Loucy (cell line): ENCODE measurements at regions not wholly inside any gene's neighbourhood (a gene's known extent, or its start where the extent isn't known, plus 50 kb on each side); places are given as distances from the start of the nearest gene placed in this dataset.

Experiments used
- H2AFZ ChIP-seq: fragments of 200-600 bp; sonication (generic); 2 replicates; pipeline ENCODE4 v1.6.0; 2016; ENCODE audit warnings: antibody characterized with exemption, mild to moderate bottlenecking, low read length, moderate library complexity
- H3F3A ChIP-seq: fragments of 200-600 bp; 2 replicates; pipeline ENCODE4 v1.6.0; 2016; ENCODE audit warnings: antibody characterized with exemption, low read depth, mild to moderate bottlenecking
- H3K27me3 ChIP-seq: fragments of 200-600 bp; sonication (generic); 2 replicates; pipeline ENCODE4 v1.6.1; 2014; ENCODE audit warnings: low read length, mild to moderate bottlenecking; ENCODE audit not compliant: insufficient read depth, poor library complexity, severe bottlenecking
- H3K36me3 ChIP-seq: fragments of 200-600 bp; sonication (generic); 2 replicates; pipeline ENCODE4 v1.6.1; 2016; ENCODE audit warnings: low read length; ENCODE audit not compliant: insufficient read depth
- H3K4me1 ChIP-seq: fragments of 200-600 bp; sonication (generic); 2 replicates; pipeline ENCODE4 v1.5.1; 2014; ENCODE audit warnings: low read length, mild to moderate bottlenecking; ENCODE audit not compliant: insufficient read depth, poor library complexity, severe bottlenecking
- H3K4me2 ChIP-seq: fragments of 200-600 bp; sonication (generic); 2 replicates; pipeline ENCODE4 v1.6.0; 2014; ENCODE audit warnings: antibody characterized with exemption, low read length, low read depth, mild to moderate bottlenecking; ENCODE audit not compliant: poor library complexity, severe bottlenecking
- H3K4me3 ChIP-seq: fragments of 200-600 bp; sonication (generic); 2 replicates; pipeline ENCODE4 v1.5.1; 2014; ENCODE audit warnings: low read length, mild to moderate bottlenecking, mixed read lengths; ENCODE audit not compliant: poor library complexity, severe bottlenecking
- H3K79me2 ChIP-seq: fragments of 200-600 bp; sonication (generic); 2 replicates; pipeline ENCODE4 v1.6.1; 2014; ENCODE audit warnings: low read length; ENCODE audit not compliant: insufficient read depth
- H3K9ac ChIP-seq: fragments of 200-600 bp; sonication (generic); 2 replicates; pipeline ENCODE4 v1.6.0; 2014; ENCODE audit warnings: mild to moderate bottlenecking, low read depth, low read length, moderate library complexity; ENCODE audit not compliant: poor library complexity, severe bottlenecking
- H3K9me2 ChIP-seq: fragments of 200-600 bp; sonication (generic); replicated peaks from 2 replicates; pipeline ENCODE4 v1.6.1; 2016; ENCODE audit warnings: low read depth, low read length, mixed read lengths
- H3K9me3 ChIP-seq: fragments of 200-600 bp; sonication (generic); 2 replicates; pipeline ENCODE4 v1.6.1; 2014; ENCODE audit warnings: mild to moderate bottlenecking, antibody characterized with exemption, low read length, low read depth; ENCODE audit not compliant: insufficient read depth
- H4K20me1 ChIP-seq: fragments of 200-600 bp; sonication (generic); 2 replicates; pipeline ENCODE4 v1.6.0; 2014; ENCODE audit warnings: antibody characterized with exemption, low read length, mild to moderate bottlenecking; ENCODE audit not compliant: insufficient read depth, poor library complexity, severe bottlenecking
- EZH2phosphoT487 ChIP-seq: fragments of 200-600 bp; IDR thresholded peaks from 2 replicates; pipeline ENCODE4 v1.6.1; 2018; ENCODE audit warnings: antibody characterized with exemption, mild to moderate bottlenecking, moderate library complexity, borderline replicate concordance
- TF ChIP-seq, protein P1 (sequence below): fragments of 200-600 bp; sonication (generic); conservative IDR thresholded peaks from 2 replicates; pipeline ENCODE4 v1.5.1; 2014; ENCODE audit warnings: mild to moderate bottlenecking, antibody characterized with exemption, low read length

DNA sequence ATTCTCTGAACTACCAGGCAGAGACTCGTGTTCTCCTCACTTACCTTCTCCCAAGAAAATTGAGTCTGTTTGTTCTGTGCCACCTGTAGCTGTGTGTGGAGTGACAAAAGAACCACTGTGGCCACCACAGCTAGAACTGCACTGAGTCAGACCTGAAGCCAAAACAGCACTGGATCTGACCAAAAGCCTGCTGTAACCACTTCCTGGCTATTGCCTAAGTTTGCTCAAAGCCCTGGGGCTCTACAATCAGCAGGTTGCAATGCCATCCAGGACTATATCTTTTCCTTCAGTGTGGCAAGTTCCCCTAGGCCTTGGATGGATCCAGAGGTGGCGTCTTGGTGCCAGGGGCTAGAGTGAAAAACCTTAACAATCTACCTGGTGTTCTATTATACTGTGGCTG is 449.1 kb downstream of the FAM133A start:
- no peaks in the 10 kb centered on the region for H3K9me2 ChIP-seq
- H2AFZ ChIP-seq = no peak overlapping the region
- H3K4me1 ChIP-seq = no peaks in the 10 kb centered on the region
- H3K79me2 ChIP-seq = no peaks in the 10 kb centered on the region
- no peaks in the 10 kb centered on the region for H3K9me3 ChIP-seq
- no peak overlapping the region for H3K4me2 ChIP-seq
- TF ChIP-seq, protein P1, sequence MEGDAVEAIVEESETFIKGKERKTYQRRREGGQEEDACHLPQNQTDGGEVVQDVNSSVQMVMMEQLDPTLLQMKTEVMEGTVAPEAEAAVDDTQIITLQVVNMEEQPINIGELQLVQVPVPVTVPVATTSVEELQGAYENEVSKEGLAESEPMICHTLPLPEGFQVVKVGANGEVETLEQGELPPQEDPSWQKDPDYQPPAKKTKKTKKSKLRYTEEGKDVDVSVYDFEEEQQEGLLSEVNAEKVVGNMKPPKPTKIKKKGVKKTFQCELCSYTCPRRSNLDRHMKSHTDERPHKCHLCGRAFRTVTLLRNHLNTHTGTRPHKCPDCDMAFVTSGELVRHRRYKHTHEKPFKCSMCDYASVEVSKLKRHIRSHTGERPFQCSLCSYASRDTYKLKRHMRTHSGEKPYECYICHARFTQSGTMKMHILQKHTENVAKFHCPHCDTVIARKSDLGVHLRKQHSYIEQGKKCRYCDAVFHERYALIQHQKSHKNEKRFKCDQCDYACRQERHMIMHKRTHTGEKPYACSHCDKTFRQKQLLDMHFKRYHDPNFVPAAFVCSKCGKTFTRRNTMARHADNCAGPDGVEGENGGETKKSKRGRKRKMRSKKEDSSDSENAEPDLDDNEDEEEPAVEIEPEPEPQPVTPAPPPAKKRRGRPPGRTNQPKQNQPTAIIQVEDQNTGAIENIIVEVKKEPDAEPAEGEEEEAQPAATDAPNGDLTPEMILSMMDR = no peak
- TF ChIP-seq EZH2phosphoT487 = no peak
- no peak overlapping the region for H3K9ac ChIP-seq
- H4K20me1 ChIP-seq = no peaks in the 10 kb centered on the region
- no peaks in the 10 kb centered on the region for H3F3A ChIP-seq
- H3K36me3 ChIP-seq = no peaks in the 10 kb centered on the region
- H3K4me3 ChIP-seq = no peak overlapping the region
- H3K27me3 ChIP-seq = no peaks in the 10 kb centered on the region

DNA sequence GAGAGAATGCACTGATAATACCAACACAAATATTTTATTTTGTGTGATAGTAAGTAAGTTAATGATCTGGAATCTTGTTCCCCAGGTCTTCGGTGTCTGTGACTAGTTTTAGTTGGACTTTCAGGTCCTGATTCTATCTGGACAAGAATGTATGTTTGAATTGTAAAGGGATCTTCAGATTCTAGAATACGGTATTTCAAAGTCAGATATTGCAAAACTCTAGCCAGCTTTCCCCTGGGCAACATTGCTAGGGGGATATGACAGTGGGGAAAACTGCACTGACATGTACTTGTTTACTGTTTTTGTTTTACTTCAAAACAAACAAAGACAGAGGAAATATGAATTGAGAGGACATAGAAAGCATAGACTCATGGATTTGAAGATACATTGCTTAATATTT is 489.0 kb downstream of the FAM133A start:
- no peak overlapping the region for H2AFZ ChIP-seq
- no peaks in the 10 kb centered on the region for H3K9me3 ChIP-seq
- H3K4me3 ChIP-seq = no peak overlapping the region
- H3F3A ChIP-seq = no peaks in the 10 kb centered on the region
- no peaks in the 10 kb centered on the region for H3K36me3 ChIP-seq
- no peak for TF ChIP-seq EZH2phosphoT487
- TF ChIP-seq, protein P1 = no peak
- H3K4me2 ChIP-seq = no peak overlapping the region
- H3K9me2 ChIP-seq = no peaks in the 10 kb centered on the region
- no peaks in the 10 kb centered on the region for H3K79me2 ChIP-seq
- H3K27me3 ChIP-seq = no peaks in the 10 kb centered on the region
- no peaks in the 10 kb centered on the region for H4K20me1 ChIP-seq
- no peaks in the 10 kb centered on the region for H3K4me1 ChIP-seq
- no peak overlapping the region for H3K9ac ChIP-seq

DNA sequence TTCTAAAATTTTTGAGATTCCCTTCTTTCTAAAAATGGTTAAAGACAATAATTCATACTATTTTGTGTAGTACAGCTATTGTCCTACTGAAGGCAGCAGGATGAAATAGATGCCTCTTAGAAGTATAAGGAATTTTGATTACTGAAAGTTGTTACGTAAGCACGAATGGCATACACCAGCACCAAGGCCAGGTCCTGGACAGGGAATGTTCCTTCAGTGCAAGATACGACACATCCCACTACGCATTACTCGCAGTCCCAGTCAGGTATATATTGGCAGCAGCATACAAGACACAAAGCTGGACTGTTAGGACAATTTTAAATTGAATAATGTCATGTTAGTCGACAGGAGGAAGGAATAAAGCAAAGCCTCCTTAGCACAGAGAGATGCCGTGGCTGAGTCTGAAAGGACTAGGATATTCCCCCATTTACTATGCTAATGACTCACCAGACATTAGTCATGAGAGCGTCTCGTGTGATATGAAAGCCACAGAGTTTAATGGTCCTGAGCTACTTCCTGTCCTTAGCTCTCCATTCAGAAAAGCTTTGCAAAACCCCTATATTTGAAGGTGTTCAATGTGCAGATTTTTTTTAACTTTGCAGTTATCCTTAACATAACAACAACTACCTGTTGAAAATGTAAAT is 504.3 kb downstream of the FAM133A start:
- H3K4me2 ChIP-seq = no peak overlapping the region
- H3F3A ChIP-seq = no peaks in the 10 kb centered on the region
- no peaks in the 10 kb centered on the region for H3K36me3 ChIP-seq
- H2AFZ ChIP-seq = no peak overlapping the region
- H3K9me2 ChIP-seq = no peaks in the 10 kb centered on the region
- H3K27me3 ChIP-seq = no peaks in the 10 kb centered on the region
- no peak overlapping the region for H3K4me3 ChIP-seq
- H4K20me1 ChIP-seq = no peaks in the 10 kb centered on the region
- H3K79me2 ChIP-seq = no peaks in the 10 kb centered on the region
- H3K4me1 ChIP-seq = no peaks in the 10 kb centered on the region
- TF ChIP-seq, protein P1 = no peak
- TF ChIP-seq EZH2phosphoT487 = no peak
- no peak overlapping the region for H3K9ac ChIP-seq
- no peaks in the 10 kb centered on the region for H3K9me3 ChIP-seq
